H1 (cell line): ENCODE measurements at regions not wholly inside any gene's neighbourhood (a gene's known extent, or its start where the extent isn't known, plus 50 kb on each side); places are given as distances from the start of the nearest gene placed in this dataset.

Source experiments
- CTCF ChIA-PET: fragments of 300-600 bp; sonication (Branson Sonifier 250); formaldehyde crosslinking; loops from one replicate; lab custom pipeline; 2021; ENCODE audit not compliant: partially characterized antibody; lab: Charles Lee
- POLR2A ChIA-PET: fragments of 300-600 bp; sonication (Branson Sonifier 250); formaldehyde crosslinking; loops from one replicate; lab custom pipeline; 2021; ENCODE audit warnings: inconsistent platforms; ENCODE audit not compliant: partially characterized antibody; lab: Charles Lee
- DNase-seq, 2 experiments: peaks; one replicate each; pipeline versions ENCODE4 v3.0.0 to v3.0.0-alpha.2; 2010 to 2022; ENCODE audit warnings: low spot score in 2 of 2, low read depth in 1 of 2, mixed read lengths in 1 of 2
- FAIRE-seq: peaks from 2 replicates; lab custom pipeline; 2011; peaks lifted over from hg19 to GRCh38; lab: Jason Lieb, UNC
- H2AFZ ChIP-seq: 2 replicates; pipeline ENCODE4 v1.8.1; 2012; ENCODE audit warnings: low read length, inconsistent platforms
- H2AK5ac ChIP-seq: 2 replicates; pipeline ENCODE4 v1.6.1; 2013; ENCODE audit warnings: low read depth, low read length
- H2BK120ac ChIP-seq: replicated peaks from 2 replicates; pipeline ENCODE3; 2013; ENCODE audit warnings: low read depth, low read length, inconsistent platforms
- H2BK12ac ChIP-seq: 2 replicates; pipeline ENCODE4 v1.6.1; 2013; ENCODE audit warnings: low read depth, low read length
- H2BK15ac ChIP-seq: 2 replicates; pipeline ENCODE4 v1.6.1; 2013; ENCODE audit warnings: low read length
- H2BK20ac ChIP-seq: 2 replicates; pipeline ENCODE4 v1.6.1; 2013; ENCODE audit warnings: low read length
- H2BK5ac ChIP-seq: 2 replicates; pipeline ENCODE4 v1.6.1; 2013; ENCODE audit warnings: low read depth, low read length
- H3K14ac ChIP-seq: 2 replicates; pipeline ENCODE4 v1.6.1; 2013; ENCODE audit warnings: inconsistent platforms; ENCODE audit not compliant: insufficient read length
- H3K18ac ChIP-seq: 2 replicates; pipeline ENCODE4 v1.6.1; 2013; ENCODE audit warnings: low read length; ENCODE audit errors: extremely low read depth
- H3K23ac ChIP-seq: 2 replicates; pipeline ENCODE4 v1.6.1; 2013; ENCODE audit warnings: inconsistent platforms; ENCODE audit not compliant: insufficient read length
- H3K23me2 ChIP-seq: 2 replicates; pipeline ENCODE4 v1.6.1; 2013; ENCODE audit warnings: low read depth, low read length
- H3K27ac ChIP-seq: 2 replicates; pipeline ENCODE4 v1.6.1; 2011; ENCODE audit warnings: low read depth, low read length, inconsistent platforms
- H3K27me3 ChIP-seq, 4 experiments: replicated peaks in 1 of 4; 1 replicate in 1 of 4; 2 replicates in 3 of 4; pipeline versions ENCODE4 v1.6.1 to v1.8.1; 2011 to 2013; ENCODE audit warnings: low read length in 3 of 4, mild to moderate bottlenecking in 3 of 4, inconsistent platforms in 2 of 4, mixed read lengths in 2 of 4, moderate library complexity in 1 of 4; ENCODE audit not compliant: control insufficient read depth in 3 of 4, insufficient read depth in 3 of 4; ENCODE audit errors: extremely low read depth in 1 of 4
- H3K36me3 ChIP-seq, 4 experiments: 2 replicates each; pipeline versions ENCODE4 v1.6.1 to v1.8.1; 2011 to 2013; ENCODE audit warnings: mild to moderate bottlenecking in 4 of 4, low read length in 3 of 4, moderate library complexity in 2 of 4, control low read depth in 1 of 4, inconsistent platforms in 1 of 4; ENCODE audit not compliant: insufficient read depth in 4 of 4, control insufficient read depth in 2 of 4
- H3K4ac ChIP-seq: replicated peaks from 2 replicates; pipeline ENCODE3; 2013; ENCODE audit warnings: low read length, low read depth, mixed read lengths, inconsistent platforms; ENCODE audit not compliant: insufficient read length
- H3K4me1 ChIP-seq, 4 experiments: replicated peaks in 1 of 4; 1 replicate in 1 of 4; 2 replicates in 3 of 4; pipeline versions ENCODE4 v1.6.1 to v1.8.1; 2011 to 2013; ENCODE audit warnings: low read length in 3 of 4, inconsistent platforms in 2 of 4, mixed read lengths in 1 of 4; ENCODE audit not compliant: insufficient read depth in 4 of 4, control insufficient read depth in 3 of 4
- H3K4me2 ChIP-seq, 2 experiments: 2 replicates each; pipeline versions ENCODE4 v1.6.1 to v1.8.1; 2011 to 2013; ENCODE audit warnings: low read depth in 2 of 2, low read length in 2 of 2, control low read depth in 1 of 2, inconsistent platforms in 1 of 2, mild to moderate bottlenecking in 1 of 2; ENCODE audit not compliant: insufficient read depth in 1 of 2
- H3K4me3 ChIP-seq, 4 experiments: fragments of 200-600, 300-600 bp in 1 of 4; sonication (generic), shearing (Covaris generic), sonication (Bioruptor Twin) in 1 of 4; 2 replicates each; pipeline versions ENCODE4 v1.5.1 to v1.8.1; 2011 to 2016; ENCODE audit warnings: low read length in 4 of 4, low read depth in 3 of 4, control low read depth in 2 of 4, inconsistent platforms in 2 of 4, mild to moderate bottlenecking in 2 of 4, mixed read lengths in 1 of 4, moderate library complexity in 1 of 4; ENCODE audit not compliant: insufficient read depth in 2 of 4; ENCODE audit errors: extremely low read depth in 1 of 4
- H3K56ac ChIP-seq: replicated peaks from 2 replicates; pipeline ENCODE3; 2013; ENCODE audit warnings: low read depth, mild to moderate bottlenecking, mixed read lengths, low read length, inconsistent platforms; ENCODE audit not compliant: insufficient read length
- H3K79me1 ChIP-seq: 2 replicates; pipeline ENCODE4 v1.6.1; 2013; ENCODE audit warnings: low read depth, low read length, control low read depth
- H3K79me2 ChIP-seq, 2 experiments: 2 replicates each; pipeline versions ENCODE4 v1.6.1 to v1.8.1; 2012 to 2013; ENCODE audit warnings: low read length in 2 of 2, mild to moderate bottlenecking in 2 of 2, inconsistent platforms in 1 of 2; ENCODE audit not compliant: insufficient read depth in 2 of 2, control insufficient read depth in 1 of 2
- H3K9ac ChIP-seq, 4 experiments: replicated peaks in 1 of 4; 1 replicate in 1 of 4; 2 replicates in 3 of 4; pipeline versions ENCODE4 v1.6.1 to v1.8.1; 2011 to 2013; ENCODE audit warnings: low read depth in 3 of 4, low read length in 3 of 4, control low read depth in 2 of 4, mild to moderate bottlenecking in 2 of 4, moderate library complexity in 2 of 4, inconsistent platforms in 1 of 4; ENCODE audit errors: extremely low read depth in 1 of 4
- H3K9me3 ChIP-seq, 2 experiments: 2 replicates each; pipeline versions ENCODE4 v1.6.1 to v1.8.1; 2012 to 2013; ENCODE audit warnings: mild to moderate bottlenecking in 2 of 2, moderate library complexity in 2 of 2, control low read depth in 1 of 2, inconsistent platforms in 1 of 2, low read depth in 1 of 2, low read length in 1 of 2, mixed read lengths in 1 of 2; ENCODE audit not compliant: insufficient read depth in 2 of 2
- H4K20me1 ChIP-seq, 2 experiments: replicated peaks in 1 of 2; 2 replicates each; pipeline versions ENCODE3 to v1.8.1; 2011 to 2013; ENCODE audit warnings: inconsistent platforms in 2 of 2, low read length in 2 of 2, mild to moderate bottlenecking in 1 of 2; ENCODE audit not compliant: insufficient read depth in 2 of 2, control insufficient read depth in 1 of 2
- H4K5ac ChIP-seq: 2 replicates; pipeline ENCODE4 v1.6.1; 2013; ENCODE audit warnings: low read length, low read depth, mixed read lengths, inconsistent platforms; ENCODE audit not compliant: insufficient read length
- H4K8ac ChIP-seq: 2 replicates; pipeline ENCODE4 v1.8.0; 2013; ENCODE audit warnings: mild to moderate bottlenecking, moderate library complexity, low read length, inconsistent platforms; ENCODE audit not compliant: insufficient read depth; ENCODE audit errors: extremely low read depth
- H4K91ac ChIP-seq: replicated peaks from 2 replicates; pipeline ENCODE3; 2013; ENCODE audit warnings: low read length, mixed read lengths, inconsistent platforms; ENCODE audit not compliant: insufficient read length
- ATF3 ChIP-seq: IDR thresholded peaks from 2 replicates; pipeline ENCODE4 v1.6.1; 2011; ENCODE audit warnings: low read depth, mild to moderate bottlenecking, low read length; ENCODE audit not compliant: insufficient read depth
- JUN ChIP-seq: IDR thresholded peaks from 2 replicates; pipeline ENCODE4 v1.6.1; 2011; ENCODE audit warnings: low read depth, mild to moderate bottlenecking, improper control_type of control experiment, low read length
- RAD21 ChIP-seq, 2 experiments: IDR thresholded peaks in 1 of 2; conservative IDR thresholded peaks in 1 of 2; 2 replicates each; pipeline ENCODE4 v1.6.1; 2011; ENCODE audit warnings: low read depth in 2 of 2, low read length in 2 of 2, improper control_type of control experiment in 1 of 2, inconsistent platforms in 1 of 2, mild to moderate bottlenecking in 1 of 2, moderate library complexity in 1 of 2
- WGBS, 2 experiments: shearing (Covaris generic) in 1 of 2; methylation state at CpG; one replicate each; pipeline versions ENCODE4 v1.1.6 to v1.1.7; 2013 to 2015; ENCODE audit warnings: low lambda C conversion rate in 2 of 2, mixed read lengths in 2 of 2, inconsistent platforms in 1 of 2, low coverage in 1 of 2, missing lambda C conversion rate in 1 of 2; ENCODE audit not compliant: insufficient replicate concordance in 2 of 2, insufficient coverage in 1 of 2, insufficient read length in 1 of 2; ENCODE audit errors: extremely low coverage in 1 of 2, missing lambda C conversion rate in 1 of 2; 5-methylcytosine and 5-hydroxymethylcytosine counted together

GRCh38 chr22:47657224-47657623 is 894.8 kb downstream of the TBC1D22A start:
- DNase-seq (no peak), FAIRE-seq (no peak)
- Histone ChIP-seq H4K20me1 (no peaks in the 10 kb centered on the region), H2AFZ (no peak overlapping the region), H2BK120ac (no peak overlapping the region), H4K91ac (no peak overlapping the region), H3K18ac (no peak overlapping the region), H3K9me3 (peaks cover 3 to 8% of the 10 kb centered on the region in 2 experiments; a peak in 3 of 4 replicates), H3K23me2 (peaks cover 9% of the 10 kb centered on the region; the same call in 1 of the 2 replicates), H3K14ac (no peak overlapping the region), H3K4me1 (no peaks in the 10 kb centered on the region; a peak in 1 of 7 replicates), H3K36me3 (no peaks in the 10 kb centered on the region), H3K27me3 (peaks cover 1 to 17% (median 4%) of the 10 kb centered on the region in 4 experiments; a peak in 5 of 7 replicates), H2BK15ac (no peak overlapping the region), H2BK5ac (no peak overlapping the region), H3K27ac (no peak overlapping the region), H3K4me2 (no peak overlapping the region), H2AK5ac (no peak overlapping the region), H3K9ac (no peak overlapping the region), H2BK12ac (no peak overlapping the region), H3K56ac (no peak overlapping the region), H3K23ac (no peak overlapping the region), H2BK20ac (no peak overlapping the region), H3K79me2 (no peaks in the 10 kb centered on the region), H3K4ac (no peak overlapping the region), H3K79me1 (no peaks in the 10 kb centered on the region), H3K4me3 (no peak overlapping the region), H4K5ac (no peak overlapping the region), H4K8ac (no peak overlapping the region)
- ChIA-PET POLR2A (no interaction called here), CTCF (no interaction called here)
- peak in 1 of 2 experiments; percentile 12; a peak in 1 of 4 replicates for TF ChIP-seq RAD21 (IDR thresholded peaks at IDR 0.05 in 1 of 2, conservative IDR thresholded peaks at IDR 0.05 in 1 of 2; ENCODE audit: low read depth in 2 of 2, low read length in 2 of 2)
- TF ChIP-seq ATF3 = no peak
- no peak for TF ChIP-seq JUN
- 92% methylated on average over 6 of the region's 6 CpGs; no CpG with 5 or more reads in 1 of the 2 experiments for WGBS, 2 experiments
